WERI-Rb-1 (cell line): ENCODE measurements at regions not wholly inside any gene's neighbourhood (a gene's known extent, or its start where the extent isn't known, plus 50 kb on each side); places are given as distances from the start of the nearest gene placed in this dataset.

ENCODE experiments used
- DNase-seq: peaks from one replicate; pipeline ENCODE4 v3.0.0-alpha.2; 2020
- H3K27ac ChIP-seq: fragments of 250-450 bp; sonication (Bioruptor Pico); 2 replicates; pipeline ENCODE4 v1.5.1; 2020; ENCODE audit warnings: mild to moderate bottlenecking, moderate library complexity
- H3K27me3 ChIP-seq: fragments of 250-450 bp; sonication (Bioruptor Pico); 2 replicates; pipeline ENCODE4 v1.5.1; 2021; ENCODE audit warnings: mild to moderate bottlenecking, low read depth, moderate library complexity; ENCODE audit not compliant: insufficient read depth, severe bottlenecking
- H3K36me3 ChIP-seq: fragments of 250-450 bp; sonication (Bioruptor Pico); 2 replicates; pipeline ENCODE4 v1.5.1; 2020; ENCODE audit warnings: mild to moderate bottlenecking, moderate library complexity
- H3K4me3 ChIP-seq: 2 replicates; pipeline ENCODE4 v1.5.1; 2011; ENCODE audit warnings: low read depth, mild to moderate bottlenecking, control low read depth, low read length
- H3K9me3 ChIP-seq: fragments of 250-450 bp; sonication (Bioruptor Pico); 2 replicates; pipeline ENCODE4 v1.5.1; 2021; ENCODE audit warnings: mild to moderate bottlenecking, moderate library complexity; ENCODE audit not compliant: severe bottlenecking
- TF ChIP-seq, protein P1 (sequence below): IDR thresholded peaks from 2 replicates; pipeline ENCODE4 v1.5.1; 2011; ENCODE audit warnings: low read depth, mild to moderate bottlenecking, control low read depth, inconsistent platforms, low read length

DNA sequence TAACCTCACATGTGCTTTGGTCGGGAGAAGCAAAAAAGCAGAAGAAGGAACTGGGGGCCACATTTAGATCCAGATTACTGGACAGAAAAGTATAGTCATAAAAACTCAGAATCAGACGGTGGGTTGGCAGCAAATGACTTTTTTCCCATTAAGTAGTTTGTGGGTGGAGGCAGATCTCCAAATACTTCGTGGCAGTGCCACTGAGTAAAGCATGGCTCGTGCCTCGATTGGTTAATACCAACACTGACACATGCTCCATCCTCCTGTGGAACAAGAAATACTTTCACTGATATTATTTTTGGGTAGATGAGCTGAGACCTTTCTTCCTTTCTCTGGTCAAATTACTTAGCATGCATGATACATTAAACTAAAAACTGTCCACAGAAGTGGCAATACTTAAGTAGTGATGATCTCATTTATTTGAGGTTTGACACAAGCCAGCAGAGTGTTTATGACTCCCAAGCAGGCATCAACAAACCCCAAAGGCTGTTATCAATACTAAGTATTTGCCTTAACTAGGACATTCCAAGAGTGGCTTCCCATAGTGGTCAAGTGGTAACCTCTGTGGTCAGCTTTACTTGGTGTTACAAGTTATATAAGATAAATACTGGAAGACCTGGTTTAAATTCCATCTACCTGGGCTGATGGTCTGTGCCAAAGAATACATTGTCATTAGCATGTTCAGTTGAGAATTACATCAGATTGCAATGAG lies 500.0 kb upstream of the RUNX1 start:
- Histone ChIP-seq H3K4me3 (no peak overlapping the region), H3K9me3 (no peaks in the 10 kb centered on the region), H3K27me3 (peaks cover 75% of the 10 kb centered on the region), H3K27ac (no peak overlapping the region), H3K36me3 (no peaks in the 10 kb centered on the region)
- TF ChIP-seq, protein P1, sequence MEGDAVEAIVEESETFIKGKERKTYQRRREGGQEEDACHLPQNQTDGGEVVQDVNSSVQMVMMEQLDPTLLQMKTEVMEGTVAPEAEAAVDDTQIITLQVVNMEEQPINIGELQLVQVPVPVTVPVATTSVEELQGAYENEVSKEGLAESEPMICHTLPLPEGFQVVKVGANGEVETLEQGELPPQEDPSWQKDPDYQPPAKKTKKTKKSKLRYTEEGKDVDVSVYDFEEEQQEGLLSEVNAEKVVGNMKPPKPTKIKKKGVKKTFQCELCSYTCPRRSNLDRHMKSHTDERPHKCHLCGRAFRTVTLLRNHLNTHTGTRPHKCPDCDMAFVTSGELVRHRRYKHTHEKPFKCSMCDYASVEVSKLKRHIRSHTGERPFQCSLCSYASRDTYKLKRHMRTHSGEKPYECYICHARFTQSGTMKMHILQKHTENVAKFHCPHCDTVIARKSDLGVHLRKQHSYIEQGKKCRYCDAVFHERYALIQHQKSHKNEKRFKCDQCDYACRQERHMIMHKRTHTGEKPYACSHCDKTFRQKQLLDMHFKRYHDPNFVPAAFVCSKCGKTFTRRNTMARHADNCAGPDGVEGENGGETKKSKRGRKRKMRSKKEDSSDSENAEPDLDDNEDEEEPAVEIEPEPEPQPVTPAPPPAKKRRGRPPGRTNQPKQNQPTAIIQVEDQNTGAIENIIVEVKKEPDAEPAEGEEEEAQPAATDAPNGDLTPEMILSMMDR, result no peak
- DNase-seq, result no peak

DNA sequence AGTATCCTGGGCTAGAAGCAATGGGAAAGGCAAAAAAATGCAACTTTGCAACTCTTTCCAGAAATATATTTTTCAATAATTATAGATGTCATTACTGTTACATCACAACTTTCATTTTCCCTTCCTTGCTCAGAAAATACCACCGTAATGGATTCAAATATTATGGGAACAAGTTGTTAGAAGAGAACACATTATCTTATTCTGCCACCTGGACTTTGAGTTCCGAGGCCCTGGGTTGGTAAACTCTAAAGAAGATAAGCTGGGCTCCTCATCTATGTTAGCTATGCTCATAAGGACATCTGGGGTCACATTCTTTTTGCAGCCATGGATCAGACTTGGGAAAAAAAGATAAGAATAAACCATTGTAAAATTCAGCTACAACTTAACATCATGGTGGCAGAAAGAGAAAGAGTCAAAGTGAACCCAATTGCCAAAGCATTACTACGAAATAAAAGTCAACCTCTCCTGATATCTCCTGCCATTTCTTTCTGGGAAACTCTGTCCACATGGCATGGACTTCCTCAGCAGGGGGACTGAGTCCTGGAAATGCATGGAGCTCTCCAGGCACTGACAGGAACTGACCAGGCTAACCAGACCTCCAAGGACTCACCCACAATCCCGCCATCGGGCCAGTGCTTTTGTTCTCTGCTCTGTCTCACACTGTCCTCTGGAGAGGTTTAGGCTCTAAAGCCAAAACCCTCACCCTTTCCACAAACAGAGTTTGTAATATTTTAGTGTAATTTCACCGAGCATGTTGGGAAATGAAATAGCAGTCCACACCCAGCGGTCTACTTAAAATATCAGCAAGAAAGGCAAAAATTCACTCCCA lies 499.1 kb upstream of the RUNX1 start:
- TF ChIP-seq, protein P1, result no peak
- H3K27me3 ChIP-seq, result peaks cover 75% of the 10 kb centered on the region
- H3K9me3 ChIP-seq, result no peaks in the 10 kb centered on the region

DNA sequence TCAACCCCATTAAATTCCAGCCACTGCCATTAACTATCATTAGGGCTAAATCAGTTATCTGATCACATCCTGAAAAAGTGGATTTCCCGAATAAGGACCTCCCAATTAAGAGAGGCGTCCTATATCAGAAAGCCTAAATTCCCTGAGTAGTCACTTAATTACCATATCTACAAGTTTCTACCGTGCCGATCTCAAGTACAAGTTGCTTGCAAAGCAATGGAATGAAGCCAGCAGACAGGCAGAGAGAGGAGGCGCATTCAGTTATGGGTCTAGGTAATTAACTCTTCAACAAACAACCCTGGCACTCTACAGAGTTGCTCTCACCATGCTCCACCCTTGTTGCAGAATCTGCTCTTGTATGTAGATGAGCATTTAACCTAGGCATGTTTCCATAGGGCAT lies 494.6 kb upstream of the RUNX1 start:
- TF ChIP-seq, protein P1, result no peak
- H3K4me3 ChIP-seq, result no peak overlapping the region

More for the DNA sequence above, 499.1 kb upstream of the RUNX1 start:
- no peaks in the 10 kb centered on the region for H3K36me3 ChIP-seq
- H3K27ac ChIP-seq, result no peak overlapping the region
- DNase-seq, result no peak
- H3K4me3 ChIP-seq, result no peak overlapping the region

DNA sequence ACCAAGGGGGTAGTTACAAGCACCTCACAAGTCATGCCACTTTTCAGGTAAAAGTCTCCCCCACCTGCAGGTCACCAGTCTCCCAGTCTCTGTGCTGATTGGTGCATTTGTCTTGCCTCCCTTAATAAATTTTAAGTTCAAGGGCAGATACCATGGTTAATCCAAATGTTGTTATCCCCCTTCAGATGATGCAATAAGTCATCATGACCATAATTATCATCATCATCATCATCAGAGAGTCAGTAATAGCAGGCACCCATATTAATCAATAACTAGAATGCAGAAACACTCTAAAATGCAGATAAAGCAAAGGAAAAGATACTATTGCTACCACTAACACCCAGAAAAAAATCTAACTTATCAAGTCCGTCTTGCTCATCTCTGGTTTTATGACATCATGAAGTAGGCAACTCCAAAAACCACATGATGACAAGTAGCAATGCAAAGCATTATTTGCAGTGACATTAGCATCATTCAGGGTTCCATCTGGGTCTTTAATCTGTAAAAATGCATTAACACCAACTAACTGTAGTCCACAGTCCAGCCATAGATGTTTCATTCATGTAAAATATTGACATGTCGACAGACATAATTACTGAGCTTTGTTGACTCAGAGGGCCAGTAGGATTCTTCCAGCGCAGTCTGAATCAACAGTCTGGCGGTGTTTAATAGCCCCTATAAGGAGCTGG lies 492.0 kb upstream of the RUNX1 start:
- H3K4me3 ChIP-seq, result no peak overlapping the region
- H3K36me3 ChIP-seq, result no peaks in the 10 kb centered on the region
- no peak for DNase-seq

More for the DNA sequence above, 494.6 kb upstream of the RUNX1 start:
- H3K27me3 ChIP-seq, result peaks cover 99% of the 10 kb centered on the region
- H3K27ac ChIP-seq, result no peak overlapping the region
- H3K36me3 ChIP-seq, result no peaks in the 10 kb centered on the region
- no peak for DNase-seq
- no peaks in the 10 kb centered on the region for H3K9me3 ChIP-seq

DNA sequence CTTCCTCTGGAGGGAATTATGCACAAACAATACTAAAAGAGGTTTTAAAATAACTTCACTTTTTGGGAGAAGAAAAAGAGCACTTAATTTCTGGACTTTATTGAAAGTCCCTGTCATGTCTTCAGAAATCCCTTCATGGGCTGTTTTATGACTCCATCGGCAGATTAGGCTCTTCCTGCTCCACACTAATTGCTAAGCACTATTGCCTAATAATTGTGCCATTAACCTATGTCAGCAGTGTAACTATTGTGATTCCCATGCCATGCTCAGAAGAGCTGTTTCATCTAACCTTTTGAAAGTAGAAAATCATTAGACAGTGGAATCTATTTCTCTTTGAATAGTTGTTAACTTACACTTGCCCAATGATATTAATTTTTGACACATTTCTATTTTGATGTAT lies 489.3 kb upstream of the RUNX1 start:
- no peak for DNase-seq
- TF ChIP-seq, protein P1, result no peak
- Histone ChIP-seq H3K27ac (no peak overlapping the region), H3K9me3 (no peaks in the 10 kb centered on the region), H3K4me3 (no peak overlapping the region), H3K36me3 (no peaks in the 10 kb centered on the region), H3K27me3 (peaks cover 95% of the 10 kb centered on the region)

More for the DNA sequence above, 492.0 kb upstream of the RUNX1 start:
- Histone ChIP-seq H3K27ac (no peak overlapping the region), H3K9me3 (no peaks in the 10 kb centered on the region), H3K27me3 (peaks cover 98% of the 10 kb centered on the region)
- TF ChIP-seq, protein P1, result no peak
